HFF-Myc (cell line): ENCODE measurements at regions not wholly inside any gene's neighbourhood (a gene's known extent, or its start where the extent isn't known, plus 50 kb on each side); places are given as distances from the start of the nearest gene placed in this dataset.

ENCODE experiments used
- DNase-seq: peaks from one replicate; pipeline ENCODE4 v3.0.0-alpha.2; 2011; ENCODE audit warnings: low read depth; ENCODE audit errors: extremely low read depth
- H3K4me3 ChIP-seq: replicated peaks from 2 replicates; pipeline ENCODE4 v1.5.1; 2011; ENCODE audit warnings: low read depth, mild to moderate bottlenecking, control low read depth, low read length
- TF ChIP-seq, protein P1 (sequence below): IDR thresholded peaks from 2 replicates; pipeline ENCODE4 v1.5.1; 2012; ENCODE audit warnings: mild to moderate bottlenecking, low read depth, low read length, control low read depth; ENCODE audit errors: missing control alignments

DNA sequence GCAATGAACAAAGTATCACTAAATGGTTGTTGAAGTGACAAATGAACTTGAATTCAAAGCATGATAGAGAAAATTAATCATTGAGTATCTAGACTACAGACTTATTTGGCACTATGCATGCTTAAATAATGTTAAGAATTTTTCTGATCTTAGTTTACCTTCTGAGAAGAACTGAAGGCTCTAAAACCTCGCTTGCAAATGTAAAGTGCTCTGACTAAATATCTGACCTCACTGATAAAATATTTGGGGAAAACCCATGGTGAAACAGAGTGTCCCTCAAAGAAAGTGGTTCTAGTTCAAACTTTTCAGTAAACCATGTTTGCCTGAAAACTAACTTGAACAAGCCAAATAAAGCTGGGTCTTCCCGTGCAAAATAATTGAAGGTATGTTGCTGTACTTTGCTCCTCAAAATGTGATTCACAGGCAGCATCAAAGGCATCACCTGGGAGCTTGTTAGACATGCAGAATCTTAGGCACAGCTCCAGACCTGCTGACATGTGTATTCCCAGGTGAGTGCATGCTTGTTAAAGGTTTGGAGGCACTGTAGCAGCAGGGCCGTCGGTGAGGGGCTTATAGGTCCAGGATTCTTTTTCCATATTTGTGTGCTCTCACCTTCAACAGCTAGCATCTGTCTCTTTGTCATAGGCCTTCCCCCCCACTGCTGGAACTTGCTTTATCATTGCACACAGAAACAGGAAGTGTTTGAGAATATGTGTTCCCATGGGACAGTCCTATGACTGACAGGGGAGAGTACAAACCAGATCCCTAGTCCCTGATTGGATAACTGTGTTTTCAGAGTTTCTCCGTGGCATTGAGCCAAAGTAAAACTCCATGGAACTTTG is 524.2 kb upstream of the LMCD1 start:
- no peak overlapping the region for H3K4me3 ChIP-seq
- TF ChIP-seq, protein P1, sequence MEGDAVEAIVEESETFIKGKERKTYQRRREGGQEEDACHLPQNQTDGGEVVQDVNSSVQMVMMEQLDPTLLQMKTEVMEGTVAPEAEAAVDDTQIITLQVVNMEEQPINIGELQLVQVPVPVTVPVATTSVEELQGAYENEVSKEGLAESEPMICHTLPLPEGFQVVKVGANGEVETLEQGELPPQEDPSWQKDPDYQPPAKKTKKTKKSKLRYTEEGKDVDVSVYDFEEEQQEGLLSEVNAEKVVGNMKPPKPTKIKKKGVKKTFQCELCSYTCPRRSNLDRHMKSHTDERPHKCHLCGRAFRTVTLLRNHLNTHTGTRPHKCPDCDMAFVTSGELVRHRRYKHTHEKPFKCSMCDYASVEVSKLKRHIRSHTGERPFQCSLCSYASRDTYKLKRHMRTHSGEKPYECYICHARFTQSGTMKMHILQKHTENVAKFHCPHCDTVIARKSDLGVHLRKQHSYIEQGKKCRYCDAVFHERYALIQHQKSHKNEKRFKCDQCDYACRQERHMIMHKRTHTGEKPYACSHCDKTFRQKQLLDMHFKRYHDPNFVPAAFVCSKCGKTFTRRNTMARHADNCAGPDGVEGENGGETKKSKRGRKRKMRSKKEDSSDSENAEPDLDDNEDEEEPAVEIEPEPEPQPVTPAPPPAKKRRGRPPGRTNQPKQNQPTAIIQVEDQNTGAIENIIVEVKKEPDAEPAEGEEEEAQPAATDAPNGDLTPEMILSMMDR, result no peak
- no peak for DNase-seq

DNA sequence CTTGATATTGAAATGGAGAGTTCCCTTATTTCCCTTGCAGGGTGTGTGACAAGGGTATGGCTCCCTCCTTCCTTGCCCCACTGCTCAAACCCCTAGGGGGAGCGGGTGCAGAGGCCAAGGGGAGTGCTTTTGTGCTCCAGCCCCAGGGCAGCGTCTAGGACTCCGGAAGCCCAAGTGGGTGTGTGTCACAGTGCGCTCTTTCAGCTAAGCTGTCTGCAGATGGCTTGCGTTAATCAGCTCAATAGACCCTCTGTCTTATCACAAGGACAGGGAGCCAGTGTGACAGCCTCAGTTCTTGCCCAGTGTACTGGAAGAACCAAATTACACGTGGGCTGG is 523.6 kb upstream of the LMCD1 start:
- H3K4me3 ChIP-seq, result no peak overlapping the region
- DNase-seq, result no peak
- TF ChIP-seq, protein P1, result no peak

DNA sequence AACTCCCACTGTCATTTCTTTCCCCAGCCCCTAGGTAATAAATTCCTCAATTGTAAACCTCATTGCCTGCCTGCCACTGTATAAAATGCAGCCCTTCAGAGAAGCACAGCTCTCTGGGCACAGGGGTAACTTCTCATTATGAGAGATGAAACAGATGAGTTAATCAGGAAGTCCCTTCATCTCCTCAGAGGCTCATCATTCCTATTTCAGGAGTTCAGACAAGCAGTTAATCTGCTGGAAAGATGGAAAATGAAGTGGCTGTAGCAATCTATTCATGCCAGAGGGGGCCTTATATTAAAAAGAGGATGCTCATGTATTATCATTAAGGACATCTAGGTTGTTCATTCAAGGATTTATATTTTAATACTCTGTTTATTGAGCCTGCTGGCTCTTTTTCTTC is 519.5 kb upstream of the LMCD1 start:
- no peak for DNase-seq
- no peak overlapping the region for H3K4me3 ChIP-seq
- TF ChIP-seq, protein P1, result no peak

DNA sequence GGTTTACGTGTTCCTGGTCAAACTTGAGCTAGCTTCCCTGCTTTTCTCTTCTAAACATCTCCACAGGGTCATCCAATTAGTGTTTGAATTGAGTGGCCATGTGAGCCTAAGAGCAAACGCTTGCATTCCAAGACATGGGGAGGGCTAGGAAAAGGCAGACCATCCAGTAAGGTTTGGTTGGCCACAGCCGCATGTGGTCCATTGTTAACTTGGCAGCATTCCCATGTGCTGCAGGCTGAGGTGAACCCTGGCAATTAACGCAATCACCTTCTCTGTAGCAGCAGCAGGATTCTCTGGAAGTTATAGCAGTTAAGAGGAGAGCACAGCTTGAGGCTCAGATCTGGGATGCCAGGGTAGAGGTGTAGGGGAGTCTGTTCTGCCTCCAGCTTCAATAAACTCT is 502.2 kb upstream of the LMCD1 start:
- no peak for DNase-seq
- no peak overlapping the region for H3K4me3 ChIP-seq
- TF ChIP-seq, protein P1, result no peak

DNA sequence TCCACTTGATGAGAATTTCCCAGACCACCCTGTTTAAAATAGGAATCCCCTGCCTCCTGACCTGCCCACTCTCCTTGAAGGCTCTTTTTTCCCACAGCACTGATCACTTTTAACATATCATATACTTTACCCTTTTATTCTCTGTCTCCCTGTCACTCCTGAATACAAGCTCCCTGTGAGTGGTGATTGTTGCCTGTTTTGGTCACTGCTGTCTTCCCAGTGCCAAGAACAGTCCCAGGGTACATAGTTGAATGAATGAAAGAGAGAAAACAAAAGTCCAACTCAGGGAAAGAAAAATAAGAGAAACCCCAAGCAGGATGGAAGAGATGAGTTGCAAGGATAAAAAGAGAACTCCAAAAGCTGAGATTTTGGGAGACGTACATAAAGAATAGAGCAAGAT is 500.3 kb upstream of the LMCD1 start:
- no peak overlapping the region for H3K4me3 ChIP-seq
- no peak for DNase-seq
- TF ChIP-seq, protein P1, result no peak

DNA sequence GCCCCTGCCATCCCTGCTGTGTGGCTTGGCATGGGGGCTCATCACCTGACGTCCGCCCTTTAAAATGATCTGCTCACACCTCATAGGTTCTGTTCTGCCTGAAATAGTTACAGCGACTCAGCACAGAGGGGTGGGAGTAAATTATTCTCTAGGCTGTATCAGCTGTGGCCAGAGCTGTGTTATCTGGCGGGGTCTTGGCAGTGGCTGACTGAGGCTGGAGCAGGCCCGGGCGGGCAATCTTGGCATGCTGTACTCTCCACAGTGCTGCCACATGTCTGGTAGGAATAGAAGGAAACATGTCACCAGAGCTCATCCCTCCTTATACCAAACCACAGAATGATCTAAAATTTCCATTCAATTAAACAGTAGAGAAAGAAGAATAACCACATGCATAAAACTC is 499.9 kb upstream of the LMCD1 start:
- TF ChIP-seq, protein P1, result no peak
- DNase-seq, result no peak
- no peak overlapping the region for H3K4me3 ChIP-seq

DNA sequence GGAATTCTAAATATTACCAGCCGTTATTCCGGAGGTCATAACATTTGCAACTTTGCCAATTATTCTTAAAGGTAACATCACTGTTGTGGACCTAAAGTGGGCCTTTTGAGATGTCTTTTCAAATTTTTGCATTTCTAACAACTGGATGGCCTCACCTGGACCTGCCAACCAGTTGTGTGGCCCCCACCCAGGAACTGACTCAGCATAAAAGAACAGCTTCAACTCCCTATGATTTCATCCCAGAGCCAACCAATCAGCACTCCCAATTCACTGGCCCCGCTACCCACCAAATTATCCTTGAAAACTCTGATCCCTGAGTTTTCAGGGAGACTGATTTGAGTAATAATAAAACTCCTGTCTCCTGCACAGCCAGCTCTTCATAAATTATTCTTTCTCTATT is 489.7 kb upstream of the LMCD1 start:
- TF ChIP-seq, protein P1, result no peak
- no peak overlapping the region for H3K4me3 ChIP-seq
- DNase-seq, result no peak
